ENCODE measurements at regions not wholly inside any gene's neighbourhood (a gene's known extent, or its start where the extent isn't known, plus 50 kb on each side); places are given as distances from the start of the nearest gene placed in this dataset.

DNA sequence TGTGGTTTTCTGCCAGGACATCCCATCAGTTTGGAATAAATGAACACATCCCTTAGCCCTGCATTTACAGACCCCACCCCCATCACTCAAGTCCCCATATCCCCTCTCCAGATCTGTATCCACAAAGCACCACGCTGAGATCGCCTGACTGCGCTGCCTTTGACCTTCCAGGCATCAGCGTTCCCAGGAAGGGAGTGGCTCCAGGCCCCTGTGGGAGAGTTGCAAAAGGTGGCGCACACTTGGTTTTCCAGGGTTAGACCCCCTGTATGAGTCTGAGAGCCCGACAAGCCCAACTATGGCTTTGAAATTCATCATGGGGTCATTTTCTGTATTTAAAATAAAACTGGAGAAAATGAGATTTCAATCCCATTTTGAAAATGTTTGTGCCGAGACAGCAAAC, 137.0 kb upstream of the ZNF236 start:
- H3K4me1 ChIP-seq (ENCODE audit: insufficient read depth): no peaks in the 10 kb centered on the region
- intact Hi-C loops (cut with DNase I): loop anchor here in 2 of 4 donors (10.0 kb wide), 1 partner anchor 281 kb away; no protein-coding TSS in a partner anchor
- 82 to 88% (median 85%) methylated on average over 7 of the region's 7 CpGs for WGBS, 3 donors
- no peaks in the 10 kb centered on the region for H3K36me3 ChIP-seq
- TF ChIP-seq, protein P1, sequence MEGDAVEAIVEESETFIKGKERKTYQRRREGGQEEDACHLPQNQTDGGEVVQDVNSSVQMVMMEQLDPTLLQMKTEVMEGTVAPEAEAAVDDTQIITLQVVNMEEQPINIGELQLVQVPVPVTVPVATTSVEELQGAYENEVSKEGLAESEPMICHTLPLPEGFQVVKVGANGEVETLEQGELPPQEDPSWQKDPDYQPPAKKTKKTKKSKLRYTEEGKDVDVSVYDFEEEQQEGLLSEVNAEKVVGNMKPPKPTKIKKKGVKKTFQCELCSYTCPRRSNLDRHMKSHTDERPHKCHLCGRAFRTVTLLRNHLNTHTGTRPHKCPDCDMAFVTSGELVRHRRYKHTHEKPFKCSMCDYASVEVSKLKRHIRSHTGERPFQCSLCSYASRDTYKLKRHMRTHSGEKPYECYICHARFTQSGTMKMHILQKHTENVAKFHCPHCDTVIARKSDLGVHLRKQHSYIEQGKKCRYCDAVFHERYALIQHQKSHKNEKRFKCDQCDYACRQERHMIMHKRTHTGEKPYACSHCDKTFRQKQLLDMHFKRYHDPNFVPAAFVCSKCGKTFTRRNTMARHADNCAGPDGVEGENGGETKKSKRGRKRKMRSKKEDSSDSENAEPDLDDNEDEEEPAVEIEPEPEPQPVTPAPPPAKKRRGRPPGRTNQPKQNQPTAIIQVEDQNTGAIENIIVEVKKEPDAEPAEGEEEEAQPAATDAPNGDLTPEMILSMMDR (IDR thresholded peaks at IDR 0.05): no peak
- no peak for TF ChIP-seq EP300 (IDR thresholded peaks at IDR 0.05)
- H3K27me3 ChIP-seq: no peaks in the 10 kb centered on the region
- no peaks in the 10 kb centered on the region for H3K9me3 ChIP-seq
- no peak overlapping the region for H3K4me3 ChIP-seq
- no peak overlapping the region for H3K27ac ChIP-seq
- no peak for DNase-seq

DNA sequence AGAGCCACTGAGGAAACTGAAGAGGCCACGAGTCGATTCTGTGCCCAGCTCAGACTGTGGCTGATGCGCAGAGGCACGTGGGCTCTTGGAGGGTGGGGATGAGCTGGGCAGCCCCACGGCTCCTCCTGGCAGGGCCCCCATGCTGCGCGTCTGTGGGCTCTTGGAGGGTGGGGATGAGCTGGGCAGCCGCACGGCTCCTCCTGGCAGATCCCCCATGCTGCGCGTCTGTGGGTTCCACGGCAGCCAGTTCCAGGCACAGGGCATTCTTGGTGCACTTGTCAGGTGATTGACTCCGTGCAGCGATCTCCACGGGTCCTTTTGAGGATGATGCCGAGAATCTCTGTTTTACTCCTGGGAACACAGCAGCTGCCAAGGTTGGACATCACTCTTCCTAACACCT, 138.1 kb upstream of the ZNF236 start:
- WGBS, 3 donors: 81 to 83% (median 82%) methylated on average over 14 to 16 of the region's 16 CpGs
- Histone ChIP-seq H3K9me3 (no peaks in the 10 kb centered on the region), H3K4me3 (no peak overlapping the region), H3K36me3 (no peaks in the 10 kb centered on the region), H3K27me3 (no peaks in the 10 kb centered on the region), H3K27ac (no peak overlapping the region), H3K4me1 (ENCODE audit: insufficient read depth) (no peaks in the 10 kb centered on the region)
- intact Hi-C loops (cut with DNase I): loop anchor here in 2 of 4 donors (10.0 kb wide), 1 partner anchor 279 kb away; no protein-coding TSS in a partner anchor
- TF ChIP-seq EP300 (IDR thresholded peaks at IDR 0.05) (no peak), POLR2A (IDR thresholded peaks at IDR 0.05) (no peak)
- TF ChIP-seq, protein P1 (IDR thresholded peaks at IDR 0.05): no peak
- no peak for DNase-seq

DNA sequence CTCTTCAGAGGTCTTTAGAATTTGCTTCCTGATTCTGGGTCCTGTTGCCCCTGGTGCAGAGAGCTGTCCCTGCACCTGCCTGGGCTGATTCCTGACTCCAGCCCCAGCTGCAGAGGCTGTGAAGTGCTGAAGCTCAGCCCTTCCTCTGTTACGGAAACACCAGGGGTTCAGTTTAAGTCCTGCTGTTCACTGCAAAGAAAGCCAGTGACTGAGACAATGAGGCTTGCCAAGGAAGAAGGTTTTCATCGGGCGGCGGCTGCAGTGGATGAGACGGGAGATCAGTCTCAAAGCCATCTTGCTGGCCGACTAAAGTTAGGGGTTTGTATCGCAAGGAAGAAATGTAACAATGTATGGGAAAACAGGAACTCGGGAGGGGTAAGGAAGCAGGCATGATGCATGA, 142.4 kb upstream of the ZNF236 start:
- H3K4me1 ChIP-seq (ENCODE audit: insufficient read depth): no peaks in the 10 kb centered on the region
- intact Hi-C loops (cut with DNase I): loop anchor here in 2 of 4 donors (10.0 kb wide), 1 partner anchor 275 kb away; no protein-coding TSS in a partner anchor
- no peak overlapping the region for H3K4me3 ChIP-seq
- no peaks in the 10 kb centered on the region for H3K27me3 ChIP-seq
- H3K36me3 ChIP-seq: no peaks in the 10 kb centered on the region
- no peak overlapping the region for H3K27ac ChIP-seq
- no peaks in the 10 kb centered on the region for H3K9me3 ChIP-seq
- TF ChIP-seq POLR2A (IDR thresholded peaks at IDR 0.05): no peak
- TF ChIP-seq, protein P1 (IDR thresholded peaks at IDR 0.05): no peak
- DNase-seq: no peak
- WGBS, 3 donors: 75 to 87% (median 80%) methylated on average over 8 of the region's 8 CpGs

DNA sequence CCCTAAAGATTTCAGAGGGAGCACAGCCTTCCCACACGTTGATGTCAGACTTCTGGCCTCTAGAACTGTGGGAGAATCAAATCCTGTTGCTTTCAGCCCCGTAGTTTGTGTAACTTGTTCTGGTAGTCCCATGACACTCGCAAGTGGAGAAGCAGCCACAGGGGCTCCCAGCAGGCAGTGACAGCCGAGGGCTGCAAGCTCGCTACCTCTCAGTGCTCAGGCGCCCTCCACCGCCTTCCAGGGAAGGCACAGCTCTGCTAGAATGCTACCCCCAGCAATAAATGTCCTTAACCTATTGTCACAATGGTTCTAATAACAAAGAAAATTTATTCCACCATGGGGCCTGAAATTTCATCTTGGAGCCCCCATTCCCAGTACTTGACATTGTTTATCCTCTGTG, 143.1 kb upstream of the ZNF236 start:
- WGBS, 3 donors: 75 to 83% (median 77%) methylated on average over 7 of the region's 7 CpGs
- TF ChIP-seq EP300 (IDR thresholded peaks at IDR 0.05) (no peak), POLR2A (IDR thresholded peaks at IDR 0.05) (no peak)
- TF ChIP-seq, protein P1 (IDR thresholded peaks at IDR 0.05): no peak
- no peaks in the 10 kb centered on the region for H3K36me3 ChIP-seq
- H3K27ac ChIP-seq: no peak overlapping the region
- DNase-seq: no peak
- H3K4me1 ChIP-seq (ENCODE audit: insufficient read depth): no peaks in the 10 kb centered on the region
- no peaks in the 10 kb centered on the region for H3K9me3 ChIP-seq
- H3K27me3 ChIP-seq: no peaks in the 10 kb centered on the region
- intact Hi-C loops (cut with DNase I): no loop called here
- no peak overlapping the region for H3K4me3 ChIP-seq
